ENCODE measurements at regions not wholly inside any gene's neighbourhood (a gene's known extent, or its start where the extent isn't known, plus 50 kb on each side); places are given as distances from the start of the nearest gene placed in this dataset.
"Not testable (repeated sequence)": the region's sequence is repeated elsewhere in the genome, so short reads cannot be mapped to it uniquely, and the experiment has no call there.

DNA sequence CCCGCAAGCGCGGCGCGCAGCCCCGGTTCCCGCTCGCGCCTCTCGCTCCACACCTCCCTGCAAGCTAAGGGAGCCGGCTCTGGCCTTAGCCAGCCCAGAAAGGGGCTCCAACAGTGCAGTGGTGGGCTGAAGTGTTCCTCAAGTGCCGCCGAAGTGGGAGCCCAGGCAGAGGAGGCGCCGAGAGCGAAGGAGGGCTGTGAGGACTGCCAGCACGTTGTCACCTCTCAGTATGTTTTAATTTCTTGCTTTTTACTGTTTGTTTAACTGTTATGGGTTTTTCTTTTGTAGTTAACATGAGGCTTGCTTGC lies 1525.7 kb downstream of the SI start:
- 84 to 95% (median 92%) methylated on average over 8 to 17 of the region's 17 CpGs for WGBS, 4 donors
- no peak overlapping the region for H3K4me3 ChIP-seq
- ATAC-seq (no peak), DNase-seq (no peak)
- no peak overlapping the region for H3K27ac ChIP-seq
- intact Hi-C loops (cut with DNase I), result no loop called here
- peaks cover 0 to 4% (median 0%) of the 10 kb centered on the region in 12 donors for H3K9me3 ChIP-seq
- no peaks in the 10 kb centered on the region for H3K4me1 ChIP-seq
- H3K27me3 ChIP-seq, result no peaks in the 10 kb centered on the region
- TF ChIP-seq, protein P1, sequence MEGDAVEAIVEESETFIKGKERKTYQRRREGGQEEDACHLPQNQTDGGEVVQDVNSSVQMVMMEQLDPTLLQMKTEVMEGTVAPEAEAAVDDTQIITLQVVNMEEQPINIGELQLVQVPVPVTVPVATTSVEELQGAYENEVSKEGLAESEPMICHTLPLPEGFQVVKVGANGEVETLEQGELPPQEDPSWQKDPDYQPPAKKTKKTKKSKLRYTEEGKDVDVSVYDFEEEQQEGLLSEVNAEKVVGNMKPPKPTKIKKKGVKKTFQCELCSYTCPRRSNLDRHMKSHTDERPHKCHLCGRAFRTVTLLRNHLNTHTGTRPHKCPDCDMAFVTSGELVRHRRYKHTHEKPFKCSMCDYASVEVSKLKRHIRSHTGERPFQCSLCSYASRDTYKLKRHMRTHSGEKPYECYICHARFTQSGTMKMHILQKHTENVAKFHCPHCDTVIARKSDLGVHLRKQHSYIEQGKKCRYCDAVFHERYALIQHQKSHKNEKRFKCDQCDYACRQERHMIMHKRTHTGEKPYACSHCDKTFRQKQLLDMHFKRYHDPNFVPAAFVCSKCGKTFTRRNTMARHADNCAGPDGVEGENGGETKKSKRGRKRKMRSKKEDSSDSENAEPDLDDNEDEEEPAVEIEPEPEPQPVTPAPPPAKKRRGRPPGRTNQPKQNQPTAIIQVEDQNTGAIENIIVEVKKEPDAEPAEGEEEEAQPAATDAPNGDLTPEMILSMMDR (IDR thresholded peaks at IDR 0.05), result no peak
- TF ChIP-seq POLR2A (IDR thresholded peaks at IDR 0.05), result no peak
- H3K36me3 ChIP-seq, result no peaks in the 10 kb centered on the region

DNA sequence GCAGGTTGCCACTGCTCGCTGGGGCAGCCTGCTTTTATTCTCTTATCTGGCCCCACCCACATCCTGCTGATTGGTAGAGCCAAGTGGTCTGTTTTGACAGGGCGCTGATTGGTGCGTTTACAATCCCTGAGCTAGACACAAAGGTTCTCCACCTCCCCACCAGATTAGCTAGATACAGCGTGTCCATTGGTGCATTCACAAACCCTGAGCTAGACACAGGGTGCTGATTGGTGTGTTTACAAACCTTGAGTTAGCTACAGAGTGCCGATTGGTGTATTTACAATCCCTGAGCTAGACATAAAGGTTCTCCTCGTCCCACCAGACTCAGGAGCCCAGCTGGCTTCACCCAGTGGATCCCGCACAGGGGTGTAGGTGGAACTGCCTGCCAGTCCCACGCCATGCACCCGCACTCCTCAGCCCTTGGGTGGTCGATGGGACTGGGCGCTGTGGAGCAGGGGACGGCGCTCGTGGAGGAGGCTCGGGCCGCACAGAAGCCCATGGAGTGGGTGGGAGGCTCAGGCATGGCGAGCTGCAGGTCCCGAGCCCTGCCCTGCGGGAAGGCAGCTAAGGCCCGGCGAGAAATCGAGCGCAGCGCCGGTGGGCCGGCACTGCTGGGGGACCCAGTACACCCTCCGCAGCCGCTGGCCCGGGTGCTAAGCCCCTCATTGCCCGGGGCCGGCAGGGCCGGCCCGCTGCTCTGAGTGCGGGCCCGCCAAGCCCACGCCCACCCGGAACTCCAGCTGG lies 1526.2 kb downstream of the SI start:
- intact Hi-C loops (cut with DNase I), result not testable (repeated sequence)

DNA sequence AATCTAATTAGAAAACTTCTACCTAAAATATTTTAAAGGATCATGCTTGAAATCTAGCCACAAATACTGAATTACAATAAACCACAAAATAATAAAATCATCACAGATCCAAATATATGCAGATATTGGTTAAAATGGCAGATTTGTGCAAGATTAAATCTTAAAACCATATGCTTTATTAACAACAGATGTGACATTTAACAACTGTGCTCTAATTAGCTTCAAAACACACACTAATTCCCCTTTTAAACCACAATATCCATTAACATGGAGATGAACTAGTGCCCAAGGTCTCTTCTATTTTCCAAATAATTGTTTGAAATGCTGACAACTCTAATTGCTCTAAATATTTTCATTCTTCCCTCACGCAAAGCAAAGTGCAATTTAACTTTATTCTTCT lies 1530.3 kb downstream of the SI start:
- ATAC-seq (no peak), DNase-seq (no peak)
- no peak overlapping the region for H3K4me3 ChIP-seq
- intact Hi-C loops (cut with DNase I), result no loop called here
- peaks cover 0 to 4% (median 0%) of the 10 kb centered on the region in 12 donors for H3K9me3 ChIP-seq
- H3K36me3 ChIP-seq, result no peaks in the 10 kb centered on the region
- H3K27ac ChIP-seq, result no peak overlapping the region
- WGBS, 4 donors, result 77 to 83% (median 80%) methylated on average over 1 of the region's 1 CpG
- H3K4me1 ChIP-seq, result no peaks in the 10 kb centered on the region
- H3K27me3 ChIP-seq, result no peaks in the 10 kb centered on the region
- TF ChIP-seq, protein P1 (IDR thresholded peaks at IDR 0.05), result no peak
- TF ChIP-seq POLR2A (IDR thresholded peaks at IDR 0.05), result no peak

More for the DNA sequence above, 1526.2 kb downstream of the SI start:
- not testable (repeated sequence) for H3K36me3 ChIP-seq, ATAC-seq, H3K9me3 ChIP-seq, H3K4me1 ChIP-seq, H3K27me3 ChIP-seq, H3K4me3 ChIP-seq, DNase-seq, H3K27ac ChIP-seq
- WGBS, 4 donors, result 88 to 93% (median 88%) methylated on average over 26 to 34 of the region's 37 CpGs

DNA sequence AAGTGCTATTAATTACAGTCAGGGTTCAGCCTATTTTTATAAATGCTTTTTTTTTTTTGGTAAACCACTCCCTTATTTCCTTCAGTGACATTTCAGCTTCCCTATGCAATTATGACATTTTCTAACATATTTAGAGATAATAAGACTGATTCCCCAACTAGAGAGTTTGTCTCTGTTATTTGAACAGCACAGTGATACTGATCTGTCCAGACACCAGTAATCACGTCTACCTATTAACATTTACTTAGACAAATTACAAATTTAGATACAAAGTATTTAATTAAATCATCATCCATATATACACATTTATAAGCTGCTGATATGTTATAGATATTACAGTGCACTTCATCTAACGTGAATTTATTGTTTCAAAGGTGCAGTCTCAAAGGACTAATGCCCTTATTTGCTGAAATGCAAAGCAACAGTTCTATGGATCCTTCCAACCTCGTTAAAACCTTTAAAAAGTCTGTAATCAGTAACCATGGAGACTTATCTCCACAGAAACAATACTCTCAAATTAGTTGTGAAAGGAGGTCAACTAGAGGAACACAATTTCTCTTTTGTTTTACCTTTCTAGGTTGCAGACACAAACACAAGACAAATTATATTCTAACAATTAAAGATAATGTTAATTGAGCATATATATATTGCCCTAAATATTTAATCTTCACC lies 1531.1 kb downstream of the SI start:
- Histone ChIP-seq H3K27me3 (no peaks in the 10 kb centered on the region), H3K27ac (no peak overlapping the region), H3K4me1 (no peaks in the 10 kb centered on the region), H3K9me3 (peaks cover 0 to 4% (median 0%) of the 10 kb centered on the region in 12 donors), H3K4me3 (no peak overlapping the region), H3K36me3 (no peaks in the 10 kb centered on the region)
- DNase-seq (no peak), ATAC-seq (no peak)
- WGBS, 4 donors, result 52 to 69% (median 60%) methylated on average over 3 of the region's 3 CpGs
- TF ChIP-seq POLR2A (IDR thresholded peaks at IDR 0.05), result no peak
- TF ChIP-seq, protein P1 (IDR thresholded peaks at IDR 0.05), result no peak
- intact Hi-C loops (cut with DNase I), result no loop called here

Data from heart left ventricle (tissue), 16 donors.